Thoracic aorta (tissue), 2 donors: ENCODE measurements at regions not wholly inside any gene's neighbourhood (a gene's known extent, or its start where the extent isn't known, plus 50 kb on each side); places are given as distances from the start of the nearest gene placed in this dataset.
"Not testable (repeated sequence)": the region's sequence is repeated elsewhere in the genome, so short reads cannot be mapped to it uniquely, and the experiment has no call there.

Experiments used
- ATAC-seq: fragments of 150-250 bp; one replicate; pipeline ENCODE4 v1.8.0; 2017; ENCODE audit warnings: low read depth; ENCODE audit not compliant: insufficient number of reproducible peaks, low FRiP score
- DNase-seq: peaks from one replicate; pipeline ENCODE4 v3.0.0-alpha.2; 2020; ENCODE audit warnings: low spot score
- H3K27ac ChIP-seq, 2 donors: fragments of 200-600 bp; sonication (generic); 1 replicate in 1 of 2; 2 replicates in 1 of 2; pipeline ENCODE4 v1.5.1; 2016; ENCODE audit warnings: mild to moderate bottlenecking in 2 of 2, moderate library complexity in 2 of 2
- H3K27me3 ChIP-seq: fragments of 200-600 bp; sonication (generic); replicated peaks from 2 replicates; pipeline ENCODE4 v1.6.0; 2016; ENCODE audit warnings: mild to moderate bottlenecking; ENCODE audit not compliant: insufficient read depth
- H3K36me3 ChIP-seq: fragments of 200-600 bp; sonication (generic); one replicate; pipeline ENCODE4 v1.5.1; 2016
- H3K4me1 ChIP-seq, 2 donors: fragments of 200-600 bp; sonication (generic); 1 replicate in 1 of 2; 2 replicates in 1 of 2; pipeline versions ENCODE4 v1.5.1 to v1.6.0; 2016; ENCODE audit warnings: low read depth in 2 of 2, mild to moderate bottlenecking in 1 of 2; ENCODE audit not compliant: control insufficient read depth in 1 of 2
- H3K4me3 ChIP-seq: fragments of 200-600 bp; sonication (generic); 2 replicates; pipeline ENCODE4 v1.5.1; 2016; ENCODE audit warnings: mild to moderate bottlenecking
- H3K9me3 ChIP-seq: fragments of 200-600 bp; sonication (generic); 2 replicates; pipeline ENCODE4 v1.5.1; 2016
- CTCF ChIP-seq: fragments of 200-600 bp; sonication (generic); IDR thresholded peaks from one replicate; pipeline ENCODE4 v1.5.1; 2019; ENCODE audit warnings: antibody characterized with exemption

GRCh38 chr12:93996321-93996720, 152.1 kb upstream of the PLXNC1 start:
- Histone ChIP-seq H3K27me3 (no peaks in the 10 kb centered on the region), H3K9me3 (peaks cover 6% of the 10 kb centered on the region), H3K27ac (no peak overlapping the region), H3K4me3 (no peak overlapping the region), H3K4me1 (no peaks in the 10 kb centered on the region), H3K36me3 (no peaks in the 10 kb centered on the region)
- DNase-seq: no peak
- TF ChIP-seq CTCF: no peak
- ATAC-seq: no peak

DNA sequence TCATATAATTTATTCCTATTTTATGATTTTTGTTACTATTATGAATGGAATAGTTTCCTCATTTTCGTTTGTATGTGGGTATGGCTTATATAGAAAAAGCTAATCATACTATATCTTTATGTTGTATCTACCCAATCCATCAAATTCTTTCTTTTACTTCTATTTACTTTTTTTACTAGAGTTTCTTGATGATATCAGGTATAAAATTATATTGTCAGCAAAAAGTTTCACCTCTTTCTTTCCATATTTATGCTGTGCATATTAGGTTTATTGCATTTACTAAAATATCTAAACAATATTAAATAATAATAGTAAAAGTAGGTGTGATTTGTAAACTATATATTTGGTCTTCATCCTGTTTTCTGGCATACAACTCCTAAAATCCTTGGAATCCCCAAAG, 146.7 kb upstream of the PLXNC1 start:
- no peak for DNase-seq
- Histone ChIP-seq H3K4me3 (no peak overlapping the region), H3K9me3 (peaks cover 6% of the 10 kb centered on the region), H3K4me1 (no peaks in the 10 kb centered on the region), H3K27ac (no peak overlapping the region), H3K36me3 (no peaks in the 10 kb centered on the region), H3K27me3 (no peaks in the 10 kb centered on the region)
- TF ChIP-seq CTCF: no peak
- no peak for ATAC-seq

DNA sequence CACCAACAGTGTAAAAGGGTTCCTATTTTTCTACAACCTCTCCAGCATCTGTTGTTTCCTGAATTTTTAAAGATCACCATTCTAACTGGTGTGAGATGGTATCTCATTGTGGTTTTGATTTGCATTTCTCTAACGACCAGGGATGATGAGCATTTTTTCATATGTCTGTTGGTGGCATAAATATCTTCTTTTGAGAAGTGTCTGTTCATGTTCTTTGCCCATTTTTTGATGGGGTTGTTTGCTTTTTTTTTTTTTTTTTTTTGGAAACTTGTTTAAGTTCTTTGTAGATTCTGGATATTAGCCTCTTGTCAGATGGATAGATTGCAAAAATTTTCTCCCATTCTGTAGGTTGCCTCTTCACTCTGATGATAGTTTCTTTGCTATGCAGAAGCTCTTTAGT, 145.5 kb upstream of the PLXNC1 start:
- not testable (repeated sequence) for ATAC-seq, H3K27ac ChIP-seq, H3K9me3 ChIP-seq, H3K27me3 ChIP-seq, H3K4me1 ChIP-seq, DNase-seq, H3K4me3 ChIP-seq, H3K36me3 ChIP-seq

DNA sequence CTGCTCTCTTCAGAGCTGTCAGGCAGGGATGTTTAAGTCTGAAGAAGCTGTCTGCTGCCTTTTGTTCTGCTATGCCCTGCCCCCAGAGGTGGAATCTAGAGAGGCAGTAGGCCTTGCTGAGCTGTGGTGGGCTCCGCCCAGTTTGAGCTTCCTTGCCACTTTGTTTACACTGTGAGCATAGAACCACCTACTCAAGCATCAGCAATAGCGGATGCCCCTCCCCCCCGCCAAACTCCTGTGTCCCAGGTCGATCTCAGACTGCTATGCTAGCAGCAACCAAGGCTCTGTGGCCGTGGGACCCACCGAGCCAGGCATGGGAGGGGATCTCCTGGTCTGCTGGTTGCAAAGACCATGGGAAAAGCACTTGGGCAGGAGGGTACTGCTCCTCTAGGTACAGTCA, 140.5 kb upstream of the PLXNC1 start:
- not testable (repeated sequence) for H3K27ac ChIP-seq, H3K27me3 ChIP-seq, ATAC-seq, DNase-seq, H3K4me1 ChIP-seq, H3K36me3 ChIP-seq, H3K9me3 ChIP-seq, H3K4me3 ChIP-seq

DNA sequence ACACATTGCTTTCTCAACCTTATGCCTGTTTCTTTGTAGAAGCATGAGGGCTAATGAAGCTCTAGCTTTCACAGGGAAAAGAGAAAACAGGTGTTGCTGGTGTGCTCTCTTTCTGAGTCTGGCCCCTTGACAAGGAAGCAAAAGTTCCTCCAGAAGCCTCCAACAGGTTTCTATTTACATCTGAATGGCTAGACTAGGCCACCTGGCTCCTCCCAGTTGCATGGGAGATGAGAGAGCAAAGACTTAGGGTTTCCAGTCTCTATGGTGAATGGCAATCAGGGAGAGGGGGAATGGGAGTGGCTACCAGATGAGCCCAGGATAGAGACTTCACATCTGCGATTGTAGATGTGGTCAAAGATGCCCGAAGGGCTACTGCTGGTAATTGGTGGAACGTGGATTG, 138.1 kb upstream of the PLXNC1 start:
- no peaks in the 10 kb centered on the region for H3K4me1 ChIP-seq
- no peaks in the 10 kb centered on the region for H3K9me3 ChIP-seq
- no peak overlapping the region for H3K27ac ChIP-seq
- no peaks in the 10 kb centered on the region for H3K27me3 ChIP-seq
- DNase-seq (no peak), ATAC-seq (no peak)
- no peak overlapping the region for H3K4me3 ChIP-seq
- no peak for TF ChIP-seq CTCF
- no peaks in the 10 kb centered on the region for H3K36me3 ChIP-seq

DNA sequence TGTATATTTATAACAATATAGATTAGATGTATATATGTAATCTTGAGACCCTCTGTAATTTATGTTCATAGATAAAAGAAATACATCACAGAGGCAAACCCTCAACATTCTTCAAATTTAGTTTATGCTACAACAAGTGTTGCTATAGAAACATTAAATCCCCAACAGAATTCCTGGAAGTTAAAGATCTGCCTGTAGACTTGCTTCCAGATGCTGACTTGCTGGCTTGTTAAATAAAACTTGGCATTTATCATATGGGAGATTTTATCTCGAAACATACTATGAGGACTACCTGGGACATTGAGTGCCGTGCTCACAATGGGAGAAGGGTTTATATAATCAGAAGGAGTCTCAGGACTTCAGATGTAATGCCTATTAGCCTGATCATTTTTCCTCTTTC, 136.3 kb upstream of the PLXNC1 start:
- Histone ChIP-seq H3K27me3 (no peaks in the 10 kb centered on the region), H3K4me3 (no peak overlapping the region), H3K27ac (no peak overlapping the region), H3K9me3 (no peaks in the 10 kb centered on the region), H3K4me1 (no peaks in the 10 kb centered on the region), H3K36me3 (no peaks in the 10 kb centered on the region)
- DNase-seq (no peak), ATAC-seq (no peak)
- no peak for TF ChIP-seq CTCF
